HL-60 (cell line): ENCODE measurements at regions not wholly inside any gene's neighbourhood (a gene's known extent, or its start where the extent isn't known, plus 50 kb on each side); places are given as distances from the start of the nearest gene placed in this dataset.

Source experiments
- POLR2AphosphoS5 ChIP-seq: IDR thresholded peaks from 2 replicates; pipeline ENCODE4 v1.6.1; 2012; ENCODE audit warnings: low read depth
- SPI1 ChIP-seq: IDR thresholded peaks from 2 replicates; pipeline ENCODE4 v1.6.1; 2012; ENCODE audit warnings: low read depth, mild to moderate bottlenecking, borderline replicate concordance
- TF ChIP-seq, protein P1 (sequence below): IDR thresholded peaks from one replicate; pipeline ENCODE4 v1.5.1; 2011; ENCODE audit warnings: low read length, control low read depth, inconsistent platforms; ENCODE audit not compliant: insufficient read depth
- TF ChIP-seq, protein P2 (sequence below): IDR thresholded peaks from 2 replicates; pipeline ENCODE4 v1.6.1; 2012; ENCODE audit warnings: low read depth; ENCODE audit not compliant: insufficient replicate concordance

DNA sequence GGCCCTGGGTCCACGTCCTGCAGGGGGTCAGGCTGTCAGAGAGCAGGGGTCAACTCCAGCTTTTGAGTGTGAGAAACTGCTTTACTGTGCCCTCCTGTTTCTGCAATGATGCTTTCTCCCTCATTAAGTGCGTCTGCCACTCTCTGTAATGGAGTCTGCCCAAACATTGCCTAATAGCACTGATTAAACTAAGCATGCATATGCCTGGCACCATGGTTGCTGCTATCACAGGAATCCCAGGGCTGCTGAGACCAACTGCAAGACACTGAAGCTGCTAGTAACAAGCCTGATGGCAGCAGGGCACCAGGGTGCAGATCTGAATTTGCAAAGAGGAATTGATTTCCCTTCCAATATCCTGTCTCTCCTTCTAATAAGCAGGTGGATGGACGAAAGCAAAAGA, 125.3 kb downstream of the SLC24A2 start:
- TF ChIP-seq, protein P1, sequence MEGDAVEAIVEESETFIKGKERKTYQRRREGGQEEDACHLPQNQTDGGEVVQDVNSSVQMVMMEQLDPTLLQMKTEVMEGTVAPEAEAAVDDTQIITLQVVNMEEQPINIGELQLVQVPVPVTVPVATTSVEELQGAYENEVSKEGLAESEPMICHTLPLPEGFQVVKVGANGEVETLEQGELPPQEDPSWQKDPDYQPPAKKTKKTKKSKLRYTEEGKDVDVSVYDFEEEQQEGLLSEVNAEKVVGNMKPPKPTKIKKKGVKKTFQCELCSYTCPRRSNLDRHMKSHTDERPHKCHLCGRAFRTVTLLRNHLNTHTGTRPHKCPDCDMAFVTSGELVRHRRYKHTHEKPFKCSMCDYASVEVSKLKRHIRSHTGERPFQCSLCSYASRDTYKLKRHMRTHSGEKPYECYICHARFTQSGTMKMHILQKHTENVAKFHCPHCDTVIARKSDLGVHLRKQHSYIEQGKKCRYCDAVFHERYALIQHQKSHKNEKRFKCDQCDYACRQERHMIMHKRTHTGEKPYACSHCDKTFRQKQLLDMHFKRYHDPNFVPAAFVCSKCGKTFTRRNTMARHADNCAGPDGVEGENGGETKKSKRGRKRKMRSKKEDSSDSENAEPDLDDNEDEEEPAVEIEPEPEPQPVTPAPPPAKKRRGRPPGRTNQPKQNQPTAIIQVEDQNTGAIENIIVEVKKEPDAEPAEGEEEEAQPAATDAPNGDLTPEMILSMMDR: no peak
- TF ChIP-seq POLR2AphosphoS5: no peak
- TF ChIP-seq, protein P2, sequence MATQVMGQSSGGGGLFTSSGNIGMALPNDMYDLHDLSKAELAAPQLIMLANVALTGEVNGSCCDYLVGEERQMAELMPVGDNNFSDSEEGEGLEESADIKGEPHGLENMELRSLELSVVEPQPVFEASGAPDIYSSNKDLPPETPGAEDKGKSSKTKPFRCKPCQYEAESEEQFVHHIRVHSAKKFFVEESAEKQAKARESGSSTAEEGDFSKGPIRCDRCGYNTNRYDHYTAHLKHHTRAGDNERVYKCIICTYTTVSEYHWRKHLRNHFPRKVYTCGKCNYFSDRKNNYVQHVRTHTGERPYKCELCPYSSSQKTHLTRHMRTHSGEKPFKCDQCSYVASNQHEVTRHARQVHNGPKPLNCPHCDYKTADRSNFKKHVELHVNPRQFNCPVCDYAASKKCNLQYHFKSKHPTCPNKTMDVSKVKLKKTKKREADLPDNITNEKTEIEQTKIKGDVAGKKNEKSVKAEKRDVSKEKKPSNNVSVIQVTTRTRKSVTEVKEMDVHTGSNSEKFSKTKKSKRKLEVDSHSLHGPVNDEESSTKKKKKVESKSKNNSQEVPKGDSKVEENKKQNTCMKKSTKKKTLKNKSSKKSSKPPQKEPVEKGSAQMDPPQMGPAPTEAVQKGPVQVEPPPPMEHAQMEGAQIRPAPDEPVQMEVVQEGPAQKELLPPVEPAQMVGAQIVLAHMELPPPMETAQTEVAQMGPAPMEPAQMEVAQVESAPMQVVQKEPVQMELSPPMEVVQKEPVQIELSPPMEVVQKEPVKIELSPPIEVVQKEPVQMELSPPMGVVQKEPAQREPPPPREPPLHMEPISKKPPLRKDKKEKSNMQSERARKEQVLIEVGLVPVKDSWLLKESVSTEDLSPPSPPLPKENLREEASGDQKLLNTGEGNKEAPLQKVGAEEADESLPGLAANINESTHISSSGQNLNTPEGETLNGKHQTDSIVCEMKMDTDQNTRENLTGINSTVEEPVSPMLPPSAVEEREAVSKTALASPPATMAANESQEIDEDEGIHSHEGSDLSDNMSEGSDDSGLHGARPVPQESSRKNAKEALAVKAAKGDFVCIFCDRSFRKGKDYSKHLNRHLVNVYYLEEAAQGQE: no peak
- no peak for TF ChIP-seq SPI1
